DOHH2 (cell line): ENCODE measurements at regions not wholly inside any gene's neighbourhood (a gene's known extent, or its start where the extent isn't known, plus 50 kb on each side); places are given as distances from the start of the nearest gene placed in this dataset.

Source experiments
- CTCF ChIP-seq: fragments of 200-600 bp; sonication (generic); IDR thresholded peaks from one replicate; pipeline ENCODE4 v1.5.1; 2014; ENCODE audit warnings: antibody characterized with exemption, mild to moderate bottlenecking, low read depth, low read length; ENCODE audit not compliant: poor library complexity, severe bottlenecking
- EZH2phosphoT487 ChIP-seq: fragments of 200-600 bp; sonication (generic); IDR thresholded peaks from 2 replicates; pipeline ENCODE4 v1.6.1; 2017; ENCODE audit warnings: borderline replicate concordance, mild to moderate bottlenecking, antibody characterized with exemption, low read length, moderate library complexity, mixed read lengths

- no peak for TF ChIP-seq CTCF
- TF ChIP-seq EZH2phosphoT487: no peak
Observed at GRCh38 chr4:59135248-59135985, 2025.2 kb upstream of the IGFBP7 start.
